GM19240 (cell line): ENCODE measurements at regions not wholly inside any gene's neighbourhood (a gene's known extent, or its start where the extent isn't known, plus 50 kb on each side); places are given as distances from the start of the nearest gene placed in this dataset.

Source experiments
- DNase-seq: peaks from one replicate; pipeline ENCODE4 v3.0.0; 2011; ENCODE audit warnings: low spot score; ENCODE audit not compliant: insufficient read length

DNA sequence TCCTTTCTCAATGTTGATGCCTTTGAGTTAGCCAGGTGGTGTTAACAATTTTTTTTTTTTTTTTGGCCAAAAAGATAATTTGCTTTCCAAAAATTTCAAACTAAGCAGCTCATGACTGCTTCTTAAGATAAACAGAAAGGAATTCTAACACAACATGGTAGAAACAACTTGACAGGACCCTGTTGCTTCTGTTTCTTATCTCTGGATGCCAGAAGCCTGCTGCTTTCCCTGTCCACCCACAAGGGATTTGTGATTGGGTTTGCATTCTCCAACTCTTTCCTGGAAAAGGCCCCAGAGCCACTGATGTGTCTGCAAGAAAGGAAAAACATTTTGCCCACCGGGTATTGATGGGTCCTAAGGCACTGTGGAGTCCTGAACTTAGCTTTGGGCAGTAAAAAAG lies 217.2 kb upstream of the PKDCC start:
- no peak for DNase-seq

DNA sequence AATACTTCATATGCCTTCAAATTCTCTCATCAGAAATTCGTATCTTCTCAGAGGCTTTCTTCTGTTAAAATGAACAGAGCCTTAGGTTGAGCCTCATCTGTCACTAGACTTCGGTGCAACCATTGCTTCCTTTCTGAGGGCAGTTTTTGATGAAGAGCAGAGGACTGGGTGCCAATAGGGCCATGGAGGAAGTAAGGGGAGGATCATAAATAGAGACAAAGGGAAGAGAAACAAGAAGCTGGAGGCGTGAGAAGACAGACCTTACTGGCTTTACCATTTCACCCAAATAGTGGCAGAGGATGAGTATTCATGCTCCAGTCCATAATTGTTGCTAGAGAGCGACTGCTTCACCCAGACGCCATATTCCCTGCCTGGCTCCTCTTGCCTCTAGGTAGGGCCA lies 215.6 kb upstream of the PKDCC start:
- DNase-seq = no peak

DNA sequence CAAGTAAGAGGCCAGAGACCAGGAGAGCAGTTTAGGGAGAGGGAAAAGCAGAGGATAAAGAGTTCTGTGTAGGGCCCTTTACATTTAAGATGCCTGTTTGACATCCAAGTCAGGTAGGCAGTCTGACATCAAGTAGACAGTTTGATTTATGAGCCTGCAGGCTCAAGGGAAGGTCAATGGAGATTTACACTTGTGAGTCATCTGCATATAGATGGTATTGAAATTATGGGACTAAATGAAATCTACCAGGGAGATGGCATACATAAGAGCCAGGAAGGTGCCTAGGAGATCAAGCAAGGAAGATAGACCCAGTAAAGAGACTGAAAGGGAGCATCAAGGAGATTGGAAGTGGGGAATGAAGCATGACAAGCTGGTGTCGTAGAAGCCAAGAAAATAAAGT lies 212.4 kb upstream of the PKDCC start:
- DNase-seq = no peak

DNA sequence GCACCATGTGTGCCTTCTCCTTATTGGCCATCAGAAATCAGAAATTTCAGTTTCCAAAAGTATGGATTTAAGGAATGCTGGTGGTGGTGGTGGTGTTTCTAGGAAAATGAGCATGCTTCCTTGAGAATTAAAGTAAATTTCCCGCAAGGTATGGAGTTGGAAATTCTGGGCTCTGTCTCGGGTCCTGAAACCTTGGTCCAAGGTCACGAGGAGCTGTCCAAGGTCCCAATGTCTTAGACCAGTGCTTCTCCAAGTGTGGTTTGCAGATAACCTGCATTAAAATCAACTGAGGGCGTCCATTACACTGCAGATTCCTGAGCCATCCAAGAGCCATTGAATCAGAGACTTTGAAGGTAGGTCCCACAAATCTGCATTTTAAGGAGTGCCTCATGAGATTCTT lies 210.9 kb upstream of the PKDCC start:
- no peak for DNase-seq

DNA sequence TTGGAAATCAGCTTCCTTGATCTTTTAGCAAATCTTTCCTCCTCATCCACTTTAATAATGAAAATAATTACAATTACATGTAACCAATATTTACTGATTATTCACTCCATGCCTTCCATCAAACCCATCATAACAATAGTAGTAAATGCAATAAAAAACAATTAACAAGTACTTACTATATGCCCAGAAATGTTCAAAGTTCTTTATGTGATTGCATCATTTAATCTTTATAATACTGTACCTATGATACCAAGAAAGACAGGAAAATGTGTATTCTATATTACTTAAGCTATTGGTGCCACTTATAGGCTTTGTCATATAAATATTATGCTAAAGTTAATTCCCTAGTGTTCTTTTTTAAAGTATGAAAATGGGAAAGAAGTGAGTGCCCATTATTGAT lies 210.2 kb upstream of the PKDCC start:
- no peak for DNase-seq

DNA sequence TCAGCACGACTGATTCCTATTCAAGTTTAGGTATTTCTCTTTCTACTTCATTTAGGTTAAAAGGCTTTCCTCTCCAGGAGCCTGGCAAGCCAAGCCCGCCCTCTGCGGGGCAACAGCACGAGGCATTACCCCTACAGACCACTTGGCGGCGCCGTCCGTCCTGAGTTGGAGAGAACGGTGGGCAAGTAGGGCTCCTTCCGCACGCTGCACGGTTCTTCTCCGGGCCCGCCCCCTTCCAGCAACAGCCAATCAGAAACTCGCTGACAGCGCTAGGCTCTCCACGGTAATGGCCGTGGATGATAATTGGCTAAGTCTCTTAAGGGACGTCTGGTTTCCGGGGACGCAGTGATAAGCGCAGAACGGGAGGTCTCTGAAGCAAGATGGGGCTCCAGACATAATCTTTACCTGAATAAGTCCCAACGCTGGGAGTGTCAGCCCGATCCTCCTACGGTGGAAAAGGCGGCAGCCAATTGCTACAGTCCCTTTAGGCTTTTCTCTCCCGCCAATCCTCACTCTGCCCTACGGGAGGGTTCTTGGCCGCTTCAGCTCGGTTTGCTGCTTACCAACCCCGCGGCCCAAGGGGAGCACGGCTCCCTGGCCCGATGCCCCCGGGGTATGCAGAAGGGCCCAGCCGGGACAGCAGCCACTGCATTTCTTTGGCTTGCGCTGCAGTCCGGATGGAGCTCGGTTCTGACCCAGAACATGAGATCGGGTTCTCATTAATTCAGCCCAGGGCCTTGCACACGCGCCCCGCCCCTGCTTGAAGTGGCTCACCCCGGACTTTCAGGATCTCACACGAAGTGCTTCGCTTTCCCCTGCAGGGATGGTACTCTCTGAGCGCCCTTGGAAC lies 206.9 kb upstream of the PKDCC start:
- peak; percentile 82 for DNase-seq

DNA sequence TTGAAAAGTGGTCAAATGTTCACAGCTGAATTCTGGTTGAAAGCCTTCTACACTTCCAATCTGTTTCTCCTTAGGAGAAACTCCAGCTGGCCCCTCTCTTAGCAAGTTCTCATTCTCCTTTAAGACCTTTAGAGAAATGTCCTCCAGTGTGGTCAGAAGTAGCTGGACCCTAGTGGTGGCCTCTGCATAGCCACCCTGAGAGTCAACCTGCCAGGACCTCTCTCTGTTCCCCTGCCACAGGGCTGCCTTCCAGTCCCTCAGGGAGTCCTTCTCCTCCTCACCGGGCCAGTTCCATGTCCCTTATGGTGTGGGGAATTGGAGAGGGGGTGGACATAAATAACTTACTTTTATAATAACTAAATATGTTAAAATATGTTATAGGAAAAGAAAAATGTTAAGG lies 200.9 kb upstream of the PKDCC start:
- no peak for DNase-seq

DNA sequence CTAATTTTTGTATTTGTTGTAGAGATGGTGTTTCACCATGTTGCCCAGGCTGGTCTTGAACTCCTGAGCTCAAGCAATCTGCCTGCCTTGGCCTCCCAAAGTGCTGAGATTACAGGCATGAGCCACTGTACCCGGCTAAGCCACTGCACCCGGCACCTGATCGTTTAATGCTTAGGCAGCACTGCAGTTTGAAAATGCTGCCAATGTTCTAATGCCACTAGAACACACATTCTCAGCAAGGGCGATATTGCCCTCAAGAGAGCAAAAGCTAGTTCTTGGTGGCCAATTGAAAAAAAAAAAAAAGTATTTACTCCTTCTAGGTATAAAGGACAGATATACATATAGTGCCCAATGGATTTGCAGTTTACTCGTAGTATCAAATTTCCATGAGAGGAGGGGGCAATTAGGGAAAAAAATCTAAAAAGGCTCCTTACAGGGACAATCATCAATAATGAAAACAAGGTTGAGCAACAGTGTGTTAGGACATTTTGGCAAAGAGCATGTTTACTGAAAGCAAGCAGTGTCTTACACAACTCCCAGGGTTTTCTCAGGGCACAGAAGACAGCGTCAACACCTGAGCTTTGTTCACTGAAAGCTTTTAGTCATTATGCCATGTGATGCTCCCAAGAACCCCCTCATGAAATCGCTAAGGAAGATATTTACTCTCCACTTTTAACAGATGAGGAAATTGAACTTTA lies 199.9 kb upstream of the PKDCC start:
- no peak for DNase-seq

DNA sequence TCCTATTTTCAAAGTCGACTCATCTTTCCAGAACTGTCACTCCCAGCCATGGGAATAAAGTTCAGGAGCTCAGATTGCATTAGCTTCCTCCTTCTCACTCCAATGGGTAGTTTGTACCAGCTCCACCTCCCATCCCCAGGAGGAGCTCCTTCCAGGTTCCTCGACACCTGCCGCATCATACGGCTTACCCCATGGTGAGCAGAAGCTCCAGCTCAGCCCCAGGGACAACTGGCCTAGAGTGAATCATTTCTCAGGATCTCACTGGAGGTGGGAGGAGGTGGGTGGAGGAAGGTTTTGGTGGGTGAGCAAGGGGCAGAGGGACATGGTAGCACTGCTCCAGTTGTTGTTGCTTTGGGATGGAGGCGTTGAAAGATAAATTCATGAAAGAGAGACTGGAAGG lies 196.3 kb upstream of the PKDCC start:
- no peak for DNase-seq

DNA sequence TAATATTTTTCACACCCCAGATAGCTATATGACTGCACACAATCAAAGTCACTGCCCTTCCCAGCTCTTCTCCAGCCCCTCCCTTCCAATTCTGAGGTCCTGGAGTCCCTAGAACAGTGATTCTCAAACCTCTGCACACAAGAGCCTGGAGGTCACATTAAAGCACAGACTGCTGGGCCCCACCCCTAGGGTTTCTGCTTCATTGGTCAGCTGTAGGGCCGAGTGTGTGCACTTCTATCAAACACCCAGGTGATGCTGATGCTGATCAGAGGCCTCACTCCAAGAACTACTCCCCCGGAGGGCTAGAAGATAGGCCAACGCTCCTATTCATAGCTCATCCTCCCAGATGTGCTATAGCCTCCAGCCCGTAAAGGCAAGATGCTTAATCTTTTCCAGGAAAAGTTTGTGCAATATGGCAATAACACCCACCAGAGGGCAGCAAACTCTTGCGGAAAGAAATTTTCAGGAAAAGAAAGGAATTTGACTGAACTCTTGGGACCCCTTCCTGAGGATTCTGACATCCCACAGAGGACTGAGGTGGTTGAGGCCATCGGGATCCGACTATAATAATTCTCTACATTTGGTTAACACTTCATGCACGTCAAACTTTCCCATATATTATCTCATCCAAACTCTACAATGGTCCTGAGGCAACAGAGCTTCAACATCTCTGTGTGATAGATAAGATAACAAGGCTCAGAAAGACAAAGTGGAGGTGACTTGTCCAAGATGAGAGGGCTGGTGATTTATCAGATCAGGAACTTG lies 194.2 kb upstream of the PKDCC start:
- no peak for DNase-seq

DNA sequence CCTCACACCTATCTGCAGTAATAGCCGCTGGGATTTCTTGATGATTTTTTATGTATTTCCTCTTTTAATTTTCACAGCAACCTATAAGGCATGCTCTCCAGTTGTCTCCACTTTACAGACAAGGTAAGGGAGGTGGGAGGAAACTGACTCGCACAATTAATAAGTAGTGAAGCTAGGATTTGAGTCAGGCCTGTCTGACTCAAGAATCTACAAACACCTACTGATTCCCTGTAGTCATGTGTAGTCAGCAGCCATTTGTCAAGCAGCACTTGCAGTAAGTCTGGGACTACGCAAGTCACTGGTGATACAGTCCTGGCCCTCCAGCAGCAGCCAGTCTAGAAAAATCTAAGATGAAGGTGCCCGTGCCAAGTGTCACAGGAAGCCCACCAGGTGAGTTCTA lies 193.6 kb upstream of the PKDCC start:
- no peak for DNase-seq

DNA sequence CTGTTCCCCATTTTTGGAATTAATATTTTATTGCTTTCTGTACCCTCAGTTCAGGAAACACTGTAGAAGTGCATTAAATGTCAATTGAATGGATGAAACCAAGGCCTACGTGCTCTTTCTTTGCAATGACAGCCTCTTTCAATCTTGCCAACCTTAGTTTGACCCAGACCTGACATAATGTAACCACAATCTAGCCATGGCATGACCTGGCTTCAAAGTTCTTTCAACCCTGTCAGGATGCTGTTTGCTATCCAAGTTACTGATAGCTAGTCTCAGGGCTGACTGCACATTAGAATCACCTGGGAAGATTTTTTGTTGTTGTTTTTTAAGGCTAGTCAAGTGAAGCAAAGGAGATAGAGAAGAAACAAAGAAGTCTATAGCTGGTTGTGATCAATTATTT lies 190.9 kb upstream of the PKDCC start:
- DNase-seq = no peak

DNA sequence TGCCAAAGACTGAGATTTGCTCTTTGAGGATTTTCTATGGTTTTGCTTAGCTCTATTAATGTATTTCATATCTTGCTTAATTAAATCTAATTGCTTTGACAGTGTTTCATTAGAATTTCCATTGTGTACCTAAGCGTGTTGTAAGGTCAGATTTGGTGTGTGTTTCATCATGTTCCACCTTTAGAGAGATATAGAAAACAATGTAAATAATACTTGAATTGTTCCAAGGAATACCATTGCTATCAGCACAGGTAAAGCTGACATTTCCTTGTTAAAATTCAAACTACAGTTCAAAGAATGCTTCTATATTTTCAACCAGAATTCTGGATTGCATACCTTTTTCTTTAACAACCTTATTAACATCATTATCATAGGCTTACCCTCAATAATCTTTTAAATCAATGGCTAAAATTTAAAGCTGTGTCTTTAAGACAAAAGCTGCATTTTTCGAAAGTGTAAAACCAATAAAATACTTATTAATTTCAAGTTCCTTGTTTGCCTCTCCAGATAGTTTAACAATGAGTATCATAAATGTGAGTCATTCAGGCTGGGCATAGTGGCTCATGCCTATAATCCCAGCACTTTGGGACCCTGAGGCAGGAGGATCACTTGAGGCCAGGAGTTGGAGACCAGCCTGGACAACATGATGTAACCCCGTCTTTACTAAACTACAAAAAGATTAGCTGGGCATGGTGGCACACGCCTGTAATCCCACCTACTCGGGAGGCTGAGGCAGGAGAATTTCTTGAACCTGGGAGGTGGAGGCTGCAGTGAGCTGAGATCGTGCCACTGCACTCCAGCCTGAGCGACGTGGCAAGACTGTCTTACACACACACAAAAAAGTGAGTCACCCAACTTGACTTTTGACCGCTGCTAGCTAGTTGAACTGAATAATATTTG lies 188.0 kb upstream of the PKDCC start:
- no peak for DNase-seq

DNA sequence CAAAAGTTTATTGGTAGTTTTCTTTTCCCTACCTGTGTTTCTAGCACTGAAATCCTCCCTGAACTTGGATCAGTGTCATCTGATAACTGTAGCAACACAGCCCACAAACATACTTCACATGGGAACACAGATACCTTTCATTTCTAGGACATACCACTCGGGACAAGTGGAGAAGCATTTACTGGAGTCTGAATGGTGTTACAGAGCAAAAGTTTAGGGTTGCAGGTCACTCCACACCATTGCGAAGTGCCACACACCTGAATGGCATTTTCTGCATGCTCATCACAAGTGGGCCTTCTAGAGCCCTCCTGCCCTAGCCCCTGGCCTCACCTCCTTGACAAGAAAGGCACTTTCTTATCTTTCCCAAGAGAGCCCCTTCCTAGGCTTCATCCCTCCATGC lies 184.8 kb upstream of the PKDCC start:
- DNase-seq = no peak

DNA sequence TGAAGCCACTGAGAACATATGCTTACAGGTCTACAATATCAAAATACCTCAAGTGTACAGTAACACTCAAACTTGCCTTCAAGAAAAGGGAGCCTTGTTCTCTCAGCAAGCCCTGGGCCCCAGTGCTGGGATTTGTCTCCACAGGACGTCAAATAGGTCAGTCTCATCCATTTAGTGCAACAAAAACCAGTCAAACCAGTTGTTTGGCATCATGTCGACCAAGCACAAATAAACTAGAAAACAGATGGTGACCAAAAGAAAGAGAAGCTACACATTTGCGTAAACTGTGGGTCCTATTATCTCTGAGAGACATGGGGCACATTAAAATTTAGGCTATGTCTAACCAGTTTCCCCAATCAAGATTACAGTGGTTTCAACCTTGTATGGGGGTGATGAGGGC lies 182.6 kb upstream of the PKDCC start:
- DNase-seq = no peak

DNA sequence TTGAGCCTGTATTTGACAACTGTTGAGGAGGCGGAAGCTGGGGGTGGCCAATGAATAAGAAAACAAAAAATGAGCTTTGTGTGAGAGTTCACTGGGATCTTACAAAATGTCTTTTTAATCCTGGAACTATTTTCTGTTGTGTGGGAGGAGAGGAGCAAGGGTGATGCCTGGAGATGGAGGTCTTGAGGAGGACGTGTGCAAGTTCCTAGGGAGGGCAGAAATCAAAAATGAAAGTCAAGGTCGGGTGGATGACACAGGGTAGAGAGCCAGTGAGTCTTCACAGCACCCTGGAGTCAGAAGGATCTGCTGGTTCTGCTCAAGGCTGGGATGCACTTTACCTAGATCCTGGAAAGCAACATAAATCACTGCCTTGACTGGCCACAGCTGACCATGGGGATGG lies 180.3 kb upstream of the PKDCC start:
- DNase-seq = no peak

DNA sequence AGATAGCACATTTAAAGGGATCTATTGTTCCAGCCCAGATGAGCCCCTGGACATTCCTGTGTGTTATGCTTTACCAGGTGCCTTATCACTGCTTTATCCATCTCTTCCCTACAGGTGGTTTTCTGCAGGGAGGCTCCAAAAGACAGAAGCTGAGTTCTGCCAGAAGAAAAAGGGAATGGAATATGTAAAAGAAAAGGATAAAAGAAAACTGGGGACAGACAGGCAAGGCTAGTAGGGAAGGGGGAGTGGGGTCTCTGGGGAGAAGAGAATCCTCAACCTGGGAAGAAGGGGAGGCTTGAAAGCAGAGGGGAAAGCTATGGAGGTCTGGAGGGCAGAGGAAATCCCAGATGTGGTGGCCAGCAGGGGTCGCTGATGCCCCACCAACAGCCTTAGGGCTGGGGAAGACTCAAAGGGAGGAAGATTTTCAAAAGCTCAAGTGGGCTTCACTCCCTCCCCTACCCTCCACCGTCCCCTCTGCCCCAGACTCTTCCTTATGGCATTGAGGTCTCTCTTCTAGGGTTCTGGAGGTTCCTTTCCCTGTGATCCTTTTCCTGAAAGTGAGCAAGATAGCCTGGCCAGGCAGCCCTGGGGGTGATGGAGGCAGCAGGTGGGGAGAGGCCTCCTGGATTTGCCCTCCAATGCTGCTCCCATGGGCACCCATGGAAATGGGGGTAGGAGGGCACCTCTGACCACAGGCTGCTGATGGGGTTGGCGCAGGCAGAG lies 178.1 kb upstream of the PKDCC start:
- DNase-seq = peak; percentile 37

DNA sequence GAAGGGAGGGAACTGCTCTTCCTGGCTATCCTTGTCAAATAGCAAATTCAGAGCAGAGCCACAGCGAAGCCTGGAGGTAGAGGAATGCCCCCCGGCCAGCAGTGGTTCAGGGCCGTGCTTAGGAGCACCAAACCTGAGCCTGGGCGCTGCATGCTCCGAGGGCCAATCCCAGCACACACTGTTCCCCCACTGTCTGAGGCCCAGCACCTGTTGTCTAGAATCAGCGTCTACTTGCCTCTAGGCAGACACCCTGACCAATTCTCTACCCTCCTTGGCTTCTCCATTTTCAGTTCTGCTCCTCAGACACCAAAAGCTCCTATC lies 177.6 kb upstream of the PKDCC start:
- no peak for DNase-seq

DNA sequence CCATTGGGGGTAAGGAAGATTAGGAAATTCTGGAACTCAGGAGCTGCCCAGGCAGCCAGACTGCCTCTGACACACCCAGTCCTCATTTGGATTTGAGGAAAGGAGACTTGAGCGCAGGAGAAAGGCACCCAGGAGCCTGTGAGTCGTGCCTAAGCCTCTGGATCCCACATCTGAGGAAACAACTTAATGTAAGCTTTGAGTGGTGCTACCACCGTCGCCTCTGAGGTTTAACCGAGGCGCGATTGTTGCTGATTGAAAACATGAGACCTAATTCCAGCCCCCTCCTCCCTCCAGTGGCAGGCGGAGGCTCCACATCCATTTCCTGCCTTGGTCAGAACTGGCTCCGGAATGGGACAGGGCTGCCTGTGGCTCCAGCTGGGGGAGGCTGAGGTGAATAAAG lies 176.7 kb upstream of the PKDCC start:
- no peak for DNase-seq

DNA sequence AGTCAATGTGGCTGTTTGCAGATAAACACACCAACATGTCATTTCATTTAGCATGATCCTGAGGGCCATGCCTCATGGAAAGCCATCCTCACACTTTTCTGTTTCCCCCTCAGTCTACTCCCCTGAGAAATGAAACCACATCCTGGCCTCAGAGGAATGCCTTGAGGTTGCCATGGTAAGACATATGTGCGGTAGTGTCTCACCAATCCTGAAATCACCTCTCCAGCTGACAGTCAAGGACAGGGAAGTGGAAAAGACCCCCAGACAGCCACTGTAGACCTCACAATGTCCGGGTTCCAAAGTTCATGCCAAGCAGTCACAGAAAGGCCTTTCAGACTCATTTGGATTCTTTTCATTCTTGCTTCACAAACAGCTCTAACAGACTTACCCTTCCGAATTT lies 175.2 kb upstream of the PKDCC start:
- no peak for DNase-seq
